OCI-LY7 (cell line): ENCODE measurements at regions not wholly inside any gene's neighbourhood (a gene's known extent, or its start where the extent isn't known, plus 50 kb on each side); places are given as distances from the start of the nearest gene placed in this dataset.

Source experiments
- CTCF ChIP-seq: fragments of 200-600 bp; sonication (generic); conservative IDR thresholded peaks from 2 replicates; pipeline ENCODE4 v1.5.1; 2014; ENCODE audit warnings: mild to moderate bottlenecking, antibody characterized with exemption, low read length, moderate library complexity, mixed read lengths
- EZH2phosphoT487 ChIP-seq: fragments of 200-600 bp; sonication (generic); IDR thresholded peaks from 2 replicates; pipeline ENCODE4 v1.6.1; 2018; ENCODE audit warnings: low read depth, borderline replicate concordance, mild to moderate bottlenecking, mixed run types, antibody characterized with exemption, low read length, moderate library complexity, mixed read lengths

DNA sequence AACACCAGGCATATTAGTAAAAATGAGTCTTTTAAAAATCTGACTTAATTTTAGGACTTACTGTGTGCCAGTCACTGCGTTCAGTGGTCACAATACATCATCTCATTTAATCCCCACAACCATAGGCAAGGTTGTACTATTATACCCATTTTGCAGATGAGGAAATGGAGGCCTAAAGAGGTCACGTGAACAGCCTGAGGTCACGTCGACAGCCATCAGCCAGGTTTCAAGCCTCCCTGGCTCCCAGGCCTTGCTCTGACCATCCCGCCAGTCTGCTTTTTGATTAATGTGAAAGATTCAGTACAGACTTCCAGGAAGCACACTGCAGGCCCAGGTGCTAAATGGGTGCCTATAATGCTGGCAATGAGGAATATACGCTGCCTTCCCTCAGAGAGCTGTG, 86.3 kb upstream of the TOX3 start:
- TF ChIP-seq CTCF: no peak
- no peak for TF ChIP-seq EZH2phosphoT487
